ENCODE measurements at regions not wholly inside any gene's neighbourhood (a gene's known extent, or its start where the extent isn't known, plus 50 kb on each side); places are given as distances from the start of the nearest gene placed in this dataset.

- Mint-ChIP-seq H3K36me3 (no peaks in the 10 kb centered on the region), H3K27ac (no peak overlapping the region), H3K9me3 (peaks cover 0 to 5% of the 10 kb centered on the region in 2 donors)
- no peak for ATAC-seq
- DNase-seq (ENCODE audit: low spot score in 2 of 2): no peak
Measured at GRCh38 chr4:44869222-44869882, 143.0 kb upstream of the GNPDA2 start.

- no peaks in the 10 kb centered on the region for H3K9me3 Mint-ChIP-seq
- ATAC-seq (no peak), DNase-seq (ENCODE audit: low spot score in 2 of 2) (no peak)
- no peaks in the 10 kb centered on the region for H3K36me3 Mint-ChIP-seq
- H3K27ac Mint-ChIP-seq: no peak overlapping the region
Measured at GRCh38 chr4:44861756-44862155, 135.4 kb upstream of the GNPDA2 start.

- no peak for ATAC-seq
- DNase-seq (ENCODE audit: low spot score in 2 of 2): no peak
- Mint-ChIP-seq H3K9me3 (no peaks in the 10 kb centered on the region), H3K36me3 (no peaks in the 10 kb centered on the region), H3K27ac (no peak overlapping the region)
Measured at GRCh38 chr4:44859477-44859876, 133.1 kb upstream of the GNPDA2 start.

- H3K27ac Mint-ChIP-seq: no peak overlapping the region
- peaks cover 22% of the 10 kb centered on the region in 2 donors for H3K9me3 Mint-ChIP-seq
- H3K36me3 Mint-ChIP-seq: no peaks in the 10 kb centered on the region
- ATAC-seq: no peak
- no peak for DNase-seq (ENCODE audit: low spot score in 2 of 2)
Measured at GRCh38 chr4:44848466-44848865, 122.1 kb upstream of the GNPDA2 start.

GRCh38 chr4:44845993-44846392, 119.6 kb upstream of the GNPDA2 start:
- H3K9me3 Mint-ChIP-seq: peaks cover 10 to 17% of the 10 kb centered on the region in 2 donors
- DNase-seq (ENCODE audit: low spot score in 2 of 2) (no peak), ATAC-seq (no peak)
- H3K36me3 Mint-ChIP-seq: no peaks in the 10 kb centered on the region
- H3K27ac Mint-ChIP-seq: no peak overlapping the region

- peaks cover 8 to 11% of the 10 kb centered on the region in 2 donors for H3K9me3 Mint-ChIP-seq
- H3K36me3 Mint-ChIP-seq: no peaks in the 10 kb centered on the region
- DNase-seq (ENCODE audit: low spot score in 2 of 2) (no peak), ATAC-seq (no peak)
- no peak overlapping the region for H3K27ac Mint-ChIP-seq
Measured at GRCh38 chr4:44845309-44845708, 119.0 kb upstream of the GNPDA2 start.

- Mint-ChIP-seq H3K36me3 (no peaks in the 10 kb centered on the region), H3K9me3 (peaks cover 0 to 3% of the 10 kb centered on the region in 2 donors), H3K27ac (no peak overlapping the region)
- ATAC-seq: no peak
- no peak for DNase-seq (ENCODE audit: low spot score in 2 of 2)
Measured at GRCh38 chr4:44842531-44842930, 116.2 kb upstream of the GNPDA2 start.

GRCh38 chr4:44817930-44818329, 91.6 kb upstream of the GNPDA2 start:
- ATAC-seq (no peak), DNase-seq (ENCODE audit: low spot score in 2 of 2) (no peak)
- peaks cover 0 to 10% of the 10 kb centered on the region in 2 donors for H3K36me3 Mint-ChIP-seq
- peaks cover 5 to 9% of the 10 kb centered on the region in 2 donors for H3K9me3 Mint-ChIP-seq
- H3K27ac Mint-ChIP-seq: no peak overlapping the region

GRCh38 chr4:44806071-44806470, 79.7 kb upstream of the GNPDA2 start:
- no peak for DNase-seq (ENCODE audit: low spot score in 2 of 2)
- no peak for ATAC-seq
- Mint-ChIP-seq H3K36me3 (no peaks in the 10 kb centered on the region), H3K9me3 (no peaks in the 10 kb centered on the region), H3K27ac (no peak overlapping the region)

- ATAC-seq (no peak), DNase-seq (ENCODE audit: low spot score in 2 of 2) (no peak)
- no peaks in the 10 kb centered on the region for H3K36me3 Mint-ChIP-seq
- H3K9me3 Mint-ChIP-seq: peaks cover 0 to under 1% of the 10 kb centered on the region in 2 donors
- H3K27ac Mint-ChIP-seq: no peak overlapping the region
Measured at GRCh38 chr4:44804301-44804700, 77.9 kb upstream of the GNPDA2 start.

GRCh38 chr4:44801384-44801783, 75.0 kb upstream of the GNPDA2 start:
- no peak for DNase-seq (ENCODE audit: low spot score in 2 of 2)
- no peak for ATAC-seq
- peaks cover 7 to 19% of the 10 kb centered on the region in 2 donors for H3K36me3 Mint-ChIP-seq
- H3K27ac Mint-ChIP-seq: no peak overlapping the region
- H3K9me3 Mint-ChIP-seq: peaks cover 12 to 16% of the 10 kb centered on the region in 2 donors

- peaks cover 2 to 4% of the 10 kb centered on the region in 2 donors for H3K9me3 Mint-ChIP-seq
- peaks cover 0 to 2% of the 10 kb centered on the region in 2 donors for H3K36me3 Mint-ChIP-seq
- DNase-seq (ENCODE audit: low spot score in 2 of 2) (no peak), ATAC-seq (no peak)
- H3K27ac Mint-ChIP-seq: no peak overlapping the region
Measured at GRCh38 chr4:44791831-44792230, 65.5 kb upstream of the GNPDA2 start.

- Mint-ChIP-seq H3K27ac (no peak overlapping the region), H3K36me3 (no peaks in the 10 kb centered on the region), H3K9me3 (peaks cover 4 to 16% of the 10 kb centered on the region in 2 donors)
- no peak for DNase-seq (ENCODE audit: low spot score in 2 of 2)
- no peak for ATAC-seq
Measured at GRCh38 chr4:44777115-44777514, 50.8 kb upstream of the GNPDA2 start.
